Upper lobe of left lung (tissue), 6 donors: ENCODE measurements at regions not wholly inside any gene's neighbourhood (a gene's known extent, or its start where the extent isn't known, plus 50 kb on each side); places are given as distances from the start of the nearest gene placed in this dataset.

Experiments used
- ATAC-seq, 2 donors: fragments of 200-7000 bp; cut with Tn5 transposase; one replicate each; pipeline ENCODE4 v1.9.1; 2022; ENCODE audit warnings: mild to moderate bottlenecking in 2 of 2, moderate library complexity in 2 of 2; ENCODE audit not compliant: low FRiP score in 2 of 2
- DNase-seq, 2 donors: peaks; one replicate each; pipeline ENCODE4 v3.0.0-alpha.2; 2019 to 2020
- H3K27ac ChIP-seq, 4 donors: fragments of 200-600 bp; sonication (generic); one replicate each; pipeline ENCODE4 v1.5.1; 2016 to 2019
- H3K27me3 ChIP-seq, 4 donors: fragments of 200-600 bp; sonication (generic); one replicate each; pipeline ENCODE4 v1.5.1; 2017 to 2019
- H3K36me3 ChIP-seq, 4 donors: fragments of 200-600 bp; sonication (generic); one replicate each; pipeline ENCODE4 v1.5.1; 2016 to 2019
- H3K4me1 ChIP-seq, 4 donors: fragments of 200-600 bp; sonication (generic); one replicate each; pipeline ENCODE4 v1.5.1; 2018 to 2019
- H3K4me3 ChIP-seq, 4 donors: fragments of 200-600 bp; sonication (generic); one replicate each; pipeline ENCODE4 v1.5.1; 2017 to 2019; ENCODE audit warnings: mild to moderate bottlenecking in 2 of 4, moderate library complexity in 1 of 4
- H3K9me3 ChIP-seq, 4 donors: fragments of 200-600 bp; sonication (generic); one replicate each; pipeline ENCODE4 v1.5.1; 2018 to 2019
- EP300 ChIP-seq, 4 donors: sonication (generic); formaldehyde crosslinking; IDR thresholded peaks; one replicate each; pipeline ENCODE4 v1.5.1; 2017; ENCODE audit warnings: antibody characterized with exemption in 4 of 4, control low read depth in 2 of 4
- POLR2A ChIP-seq, 4 donors: fragments of 450-650 bp; IDR thresholded peaks; one replicate each; pipeline ENCODE4 v1.5.1; 2016 to 2017; ENCODE audit warnings: antibody characterized with exemption in 4 of 4, mild to moderate bottlenecking in 2 of 4
- POLR2AphosphoS5 ChIP-seq, 2 donors: sonication (generic); formaldehyde crosslinking; IDR thresholded peaks; one replicate each; pipeline ENCODE4 v1.5.1; 2017; ENCODE audit warnings: antibody characterized with exemption in 2 of 2
- WGBS, 2 donors: methylation state at CpG; one replicate each; pipeline ENCODE4 v1.1.5; 2017 to 2018; 5-methylcytosine and 5-hydroxymethylcytosine counted together
- TF ChIP-seq, protein P1 (sequence below), 6 experiments: fragments of 450-650 bp in 4 of 6; fragments of 200-600 bp in 2 of 6; sonication (generic) in 2 of 6; IDR thresholded peaks; one replicate each; pipeline ENCODE4 v1.5.1; 2016 to 2019; ENCODE audit warnings: antibody characterized with exemption in 6 of 6
- donor health status: DM: no; HTN: no; CAD: no; lungs with moderate emphysema.
- donor health status: DM: no; HTN: yes; CAD: no; lungs with severe emphysema.

DNA sequence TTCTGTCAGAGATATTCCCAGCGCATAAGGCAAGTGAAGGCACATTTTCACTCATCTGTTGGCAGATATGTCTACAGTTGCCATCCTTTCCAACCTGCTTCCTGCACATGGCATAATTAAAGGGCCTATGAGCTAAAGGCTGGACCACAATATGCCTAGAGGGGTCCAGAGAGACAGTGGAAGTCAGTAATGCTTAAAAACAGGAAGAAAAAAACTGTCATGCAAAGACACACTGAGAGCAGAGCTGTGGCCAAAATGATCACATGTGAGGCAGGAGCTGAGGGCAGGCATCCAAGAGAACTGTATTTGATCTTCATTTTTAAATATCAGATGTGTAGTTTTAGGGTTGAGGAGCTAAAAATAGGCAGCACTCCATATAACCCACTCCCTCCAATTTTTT lies 125.0 kb upstream of the BACH2 start:
- H3K36me3 ChIP-seq, result no peaks in the 10 kb centered on the region
- no peak for ATAC-seq
- no peak overlapping the region for H3K27ac ChIP-seq
- no peaks in the 10 kb centered on the region for H3K9me3 ChIP-seq
- no peaks in the 10 kb centered on the region for H3K27me3 ChIP-seq
- WGBS, 2 donors, result 88 to 95% methylated on average over 1 of the region's 1 CpG
- DNase-seq, result no peak
- TF ChIP-seq, protein P1, sequence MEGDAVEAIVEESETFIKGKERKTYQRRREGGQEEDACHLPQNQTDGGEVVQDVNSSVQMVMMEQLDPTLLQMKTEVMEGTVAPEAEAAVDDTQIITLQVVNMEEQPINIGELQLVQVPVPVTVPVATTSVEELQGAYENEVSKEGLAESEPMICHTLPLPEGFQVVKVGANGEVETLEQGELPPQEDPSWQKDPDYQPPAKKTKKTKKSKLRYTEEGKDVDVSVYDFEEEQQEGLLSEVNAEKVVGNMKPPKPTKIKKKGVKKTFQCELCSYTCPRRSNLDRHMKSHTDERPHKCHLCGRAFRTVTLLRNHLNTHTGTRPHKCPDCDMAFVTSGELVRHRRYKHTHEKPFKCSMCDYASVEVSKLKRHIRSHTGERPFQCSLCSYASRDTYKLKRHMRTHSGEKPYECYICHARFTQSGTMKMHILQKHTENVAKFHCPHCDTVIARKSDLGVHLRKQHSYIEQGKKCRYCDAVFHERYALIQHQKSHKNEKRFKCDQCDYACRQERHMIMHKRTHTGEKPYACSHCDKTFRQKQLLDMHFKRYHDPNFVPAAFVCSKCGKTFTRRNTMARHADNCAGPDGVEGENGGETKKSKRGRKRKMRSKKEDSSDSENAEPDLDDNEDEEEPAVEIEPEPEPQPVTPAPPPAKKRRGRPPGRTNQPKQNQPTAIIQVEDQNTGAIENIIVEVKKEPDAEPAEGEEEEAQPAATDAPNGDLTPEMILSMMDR (IDR thresholded peaks at IDR 0.05), result no peak
- TF ChIP-seq EP300 (IDR thresholded peaks at IDR 0.05), result no peak
- TF ChIP-seq POLR2AphosphoS5 (IDR thresholded peaks at IDR 0.05), result no peak
- TF ChIP-seq POLR2A (IDR thresholded peaks at IDR 0.05), result no peak
- no peaks in the 10 kb centered on the region for H3K4me1 ChIP-seq
- H3K4me3 ChIP-seq, result no peak overlapping the region

DNA sequence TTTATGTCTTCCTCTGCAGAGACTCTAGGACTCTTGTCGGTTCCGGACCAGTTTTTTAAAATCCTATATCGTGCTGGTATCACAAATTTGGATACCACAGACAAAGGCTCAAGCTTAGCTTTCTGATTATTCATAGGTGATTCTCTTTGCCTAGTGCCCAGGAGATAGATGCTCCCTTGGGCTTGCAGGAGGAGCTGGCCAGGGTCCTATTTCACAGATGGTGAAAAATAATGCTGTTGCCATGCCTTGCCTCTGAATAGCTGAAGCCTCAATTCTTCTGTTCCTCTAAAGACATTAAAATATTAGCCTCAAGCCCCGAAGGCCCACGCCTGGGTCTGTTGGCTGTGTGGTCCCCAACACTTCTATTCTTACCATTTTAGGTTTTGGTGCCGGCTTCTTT lies 123.9 kb upstream of the BACH2 start:
- H3K27me3 ChIP-seq, result no peaks in the 10 kb centered on the region
- ATAC-seq, result no peak
- H3K4me1 ChIP-seq, result no peaks in the 10 kb centered on the region
- no peak overlapping the region for H3K4me3 ChIP-seq
- no peaks in the 10 kb centered on the region for H3K36me3 ChIP-seq
- no peak for DNase-seq
- 92 to 95% methylated on average over 6 of the region's 6 CpGs for WGBS, 2 donors
- TF ChIP-seq, protein P1 (IDR thresholded peaks at IDR 0.05), result no peak
- no peak for TF ChIP-seq POLR2A (IDR thresholded peaks at IDR 0.05)
- no peak overlapping the region for H3K27ac ChIP-seq
- H3K9me3 ChIP-seq, result no peaks in the 10 kb centered on the region

DNA sequence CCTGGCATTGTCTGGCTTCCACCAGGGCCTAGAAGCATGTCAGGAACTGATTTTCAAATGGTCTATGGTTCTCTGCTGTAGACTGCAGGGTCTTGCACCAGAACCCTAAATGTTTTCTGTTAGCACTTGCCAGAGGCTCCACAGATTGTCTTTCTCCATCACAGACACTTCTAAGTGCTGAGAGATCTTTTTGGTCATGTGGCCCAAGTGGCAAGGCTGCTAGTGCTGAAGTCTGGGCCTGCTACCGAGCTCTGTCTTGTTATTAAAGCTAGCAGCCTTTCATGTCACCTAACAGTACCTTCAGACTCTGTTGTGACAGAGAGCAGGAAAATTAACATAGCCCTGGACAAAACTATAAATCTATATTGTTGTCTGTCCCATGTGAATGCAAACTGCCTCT lies 120.7 kb upstream of the BACH2 start:
- H3K36me3 ChIP-seq, result no peaks in the 10 kb centered on the region
- no peak overlapping the region for H3K4me3 ChIP-seq
- ATAC-seq (no peak), DNase-seq (no peak)
- WGBS, 2 donors, result 85 to 100% methylated on average over 1 of the region's 1 CpG
- H3K4me1 ChIP-seq, result peaks cover 6 to 7% (median 7%) of the 10 kb centered on the region in 4 donors
- TF ChIP-seq POLR2AphosphoS5 (IDR thresholded peaks at IDR 0.05) (no peak), EP300 (IDR thresholded peaks at IDR 0.05) (no peak), POLR2A (IDR thresholded peaks at IDR 0.05) (no peak)
- TF ChIP-seq, protein P1 (IDR thresholded peaks at IDR 0.05), result no peak
- H3K27me3 ChIP-seq, result no peaks in the 10 kb centered on the region
- H3K9me3 ChIP-seq, result no peaks in the 10 kb centered on the region
- H3K27ac ChIP-seq, result no peak overlapping the region

DNA sequence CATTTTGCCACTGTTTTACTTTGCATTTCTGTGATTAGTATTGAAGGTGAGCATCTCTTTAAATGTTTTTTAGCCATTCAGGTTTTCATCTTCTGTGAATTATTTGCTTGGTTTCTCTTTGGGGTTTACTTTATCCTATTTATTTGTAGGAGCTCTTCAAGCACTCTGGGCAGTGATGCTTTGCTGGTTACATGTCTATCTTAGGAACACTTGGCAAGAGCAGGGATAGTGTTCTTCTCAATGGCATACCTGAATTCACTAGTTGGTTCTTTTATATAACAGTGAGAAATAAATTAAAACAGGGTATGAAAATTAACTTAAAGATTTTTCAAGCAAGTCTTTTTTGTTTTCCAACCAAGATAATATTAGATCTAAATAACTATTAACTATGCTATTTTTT lies 119.7 kb upstream of the BACH2 start:
- H3K4me1 ChIP-seq, result peaks cover 6 to 7% (median 7%) of the 10 kb centered on the region in 4 donors
- no peaks in the 10 kb centered on the region for H3K36me3 ChIP-seq
- H3K9me3 ChIP-seq, result no peaks in the 10 kb centered on the region
- ATAC-seq (no peak), DNase-seq (no peak)
- H3K27me3 ChIP-seq, result no peaks in the 10 kb centered on the region
- TF ChIP-seq POLR2A (IDR thresholded peaks at IDR 0.05) (no peak), EP300 (IDR thresholded peaks at IDR 0.05) (no peak), POLR2AphosphoS5 (IDR thresholded peaks at IDR 0.05) (no peak)
- TF ChIP-seq, protein P1 (IDR thresholded peaks at IDR 0.05), result no peak
- no peak overlapping the region for H3K4me3 ChIP-seq
- no peak overlapping the region for H3K27ac ChIP-seq

DNA sequence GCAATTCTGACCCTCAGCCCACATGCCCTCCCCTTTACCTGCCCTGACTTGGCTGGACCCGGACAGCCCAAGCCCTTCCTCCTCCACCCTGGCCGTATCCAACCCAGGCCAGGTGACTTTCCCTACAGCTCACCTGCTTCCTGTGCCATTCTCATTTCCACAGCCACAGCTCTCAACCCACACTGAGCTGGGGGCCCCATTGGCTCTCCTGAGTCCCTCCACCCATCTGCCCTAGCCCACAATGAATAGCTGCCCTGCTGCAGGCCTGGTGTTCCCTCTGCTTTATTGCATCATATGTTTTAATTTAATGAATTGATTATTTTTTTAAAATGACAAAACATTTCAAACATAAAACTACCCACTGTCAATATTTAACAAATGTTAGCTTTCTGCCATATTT lies 118.5 kb upstream of the BACH2 start:
- ATAC-seq, result no peak
- TF ChIP-seq POLR2AphosphoS5 (IDR thresholded peaks at IDR 0.05) (no peak), EP300 (IDR thresholded peaks at IDR 0.05) (no peak), POLR2A (IDR thresholded peaks at IDR 0.05) (no peak)
- TF ChIP-seq, protein P1 (IDR thresholded peaks at IDR 0.05), result no peak
- WGBS, 2 donors, result 85 to 97% methylated on average over 2 of the region's 2 CpGs
- Histone ChIP-seq H3K9me3 (no peaks in the 10 kb centered on the region), H3K36me3 (no peaks in the 10 kb centered on the region), H3K4me3 (no peak overlapping the region), H3K27me3 (no peaks in the 10 kb centered on the region), H3K4me1 (peaks cover 6 to 7% (median 7%) of the 10 kb centered on the region in 4 donors), H3K27ac (no peak overlapping the region)
- DNase-seq, result no peak
